ENCODE measurements at regions not wholly inside any gene's neighbourhood (a gene's known extent, or its start where the extent isn't known, plus 50 kb on each side); places are given as distances from the start of the nearest gene placed in this dataset.

DNA sequence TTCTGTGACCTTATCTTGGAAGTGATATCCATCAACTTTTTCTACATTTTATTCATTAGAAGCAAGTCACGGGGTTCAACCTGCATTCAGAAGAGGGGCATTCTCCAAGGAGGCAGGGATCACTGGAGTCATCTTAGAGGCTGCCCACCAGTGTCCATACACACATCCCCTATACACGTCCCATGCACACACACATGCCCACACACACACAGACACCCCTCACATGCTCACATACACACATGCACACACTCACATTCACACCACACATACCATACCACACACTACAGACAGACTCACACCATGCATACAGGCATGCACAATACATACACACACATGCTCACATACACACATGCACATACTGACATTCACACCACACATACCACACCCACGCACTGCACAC lies 884.7 kb downstream of the TBC1D22A start:
- TF ChIP-seq, protein P1, sequence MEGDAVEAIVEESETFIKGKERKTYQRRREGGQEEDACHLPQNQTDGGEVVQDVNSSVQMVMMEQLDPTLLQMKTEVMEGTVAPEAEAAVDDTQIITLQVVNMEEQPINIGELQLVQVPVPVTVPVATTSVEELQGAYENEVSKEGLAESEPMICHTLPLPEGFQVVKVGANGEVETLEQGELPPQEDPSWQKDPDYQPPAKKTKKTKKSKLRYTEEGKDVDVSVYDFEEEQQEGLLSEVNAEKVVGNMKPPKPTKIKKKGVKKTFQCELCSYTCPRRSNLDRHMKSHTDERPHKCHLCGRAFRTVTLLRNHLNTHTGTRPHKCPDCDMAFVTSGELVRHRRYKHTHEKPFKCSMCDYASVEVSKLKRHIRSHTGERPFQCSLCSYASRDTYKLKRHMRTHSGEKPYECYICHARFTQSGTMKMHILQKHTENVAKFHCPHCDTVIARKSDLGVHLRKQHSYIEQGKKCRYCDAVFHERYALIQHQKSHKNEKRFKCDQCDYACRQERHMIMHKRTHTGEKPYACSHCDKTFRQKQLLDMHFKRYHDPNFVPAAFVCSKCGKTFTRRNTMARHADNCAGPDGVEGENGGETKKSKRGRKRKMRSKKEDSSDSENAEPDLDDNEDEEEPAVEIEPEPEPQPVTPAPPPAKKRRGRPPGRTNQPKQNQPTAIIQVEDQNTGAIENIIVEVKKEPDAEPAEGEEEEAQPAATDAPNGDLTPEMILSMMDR (conservative IDR thresholded peaks at IDR 0.05) = no peak
- Mint-ChIP-seq H3K4me3 (no peak overlapping the region), H3K9me3 (peaks cover 2% of the 10 kb centered on the region), H3K36me3 (ENCODE audit: low read depth) (no peaks in the 10 kb centered on the region), H3K4me1 (no peaks in the 10 kb centered on the region), H3K27ac (ENCODE audit: unreplicated experiment) (no peak overlapping the region), H3K27me3 (ENCODE audit: low read depth) (peaks cover 9% of the 10 kb centered on the region)
- no peak for DNase-seq (ENCODE audit: low read depth, low spot score)

DNA sequence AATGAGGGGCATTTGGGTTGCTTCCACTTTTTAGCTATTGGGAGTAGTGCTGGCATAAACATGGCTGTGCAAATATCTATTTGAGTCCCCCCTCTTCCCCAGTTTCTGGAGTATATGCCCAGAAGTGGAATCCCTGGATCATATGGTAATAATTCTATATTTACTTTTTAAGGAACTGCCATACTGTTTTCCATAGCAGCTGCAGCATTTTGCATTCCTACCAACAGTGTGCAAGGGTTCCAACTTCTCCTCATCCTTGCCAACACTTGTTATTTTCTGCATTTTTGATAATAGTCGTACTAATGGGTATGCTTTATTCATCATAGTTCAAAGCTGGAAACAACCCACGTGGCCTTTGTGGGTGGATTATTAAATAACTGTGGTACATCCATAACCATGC lies 883.5 kb downstream of the TBC1D22A start:
- Mint-ChIP-seq H3K27me3 (ENCODE audit: low read depth) (peaks cover 7% of the 10 kb centered on the region), H3K27ac (ENCODE audit: unreplicated experiment) (no peak overlapping the region), H3K4me3 (no peak overlapping the region), H3K4me1 (no peaks in the 10 kb centered on the region), H3K9me3 (no peaks in the 10 kb centered on the region), H3K36me3 (ENCODE audit: low read depth) (no peaks in the 10 kb centered on the region)
- TF ChIP-seq, protein P1 (conservative IDR thresholded peaks at IDR 0.05) = no peak
- DNase-seq (ENCODE audit: low read depth, low spot score) = no peak

DNA sequence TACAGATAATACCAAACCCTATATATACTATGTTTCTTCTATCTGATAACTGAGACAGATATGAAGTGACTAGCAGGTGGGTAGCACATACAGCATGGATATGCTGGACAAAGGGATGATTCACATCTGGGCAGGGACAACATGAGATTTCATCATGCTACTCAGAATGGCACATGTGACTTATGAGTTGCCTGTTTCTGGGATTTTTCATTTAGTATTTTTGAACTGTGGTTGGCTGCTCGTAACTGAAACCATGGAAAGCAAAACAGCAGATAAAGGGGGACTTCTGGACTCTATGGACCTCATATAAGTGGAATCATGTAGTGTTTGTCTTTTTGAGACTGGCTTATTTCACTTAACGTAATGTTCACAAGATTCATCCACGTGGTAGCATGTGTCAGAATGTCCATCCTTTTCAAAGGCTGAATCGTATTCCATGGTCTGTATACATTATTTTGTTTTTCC lies 883.0 kb downstream of the TBC1D22A start:
- H3K36me3 Mint-ChIP-seq (ENCODE audit: low read depth) = no peaks in the 10 kb centered on the region
- peaks cover 7% of the 10 kb centered on the region for H3K27me3 Mint-ChIP-seq (ENCODE audit: low read depth)

DNA sequence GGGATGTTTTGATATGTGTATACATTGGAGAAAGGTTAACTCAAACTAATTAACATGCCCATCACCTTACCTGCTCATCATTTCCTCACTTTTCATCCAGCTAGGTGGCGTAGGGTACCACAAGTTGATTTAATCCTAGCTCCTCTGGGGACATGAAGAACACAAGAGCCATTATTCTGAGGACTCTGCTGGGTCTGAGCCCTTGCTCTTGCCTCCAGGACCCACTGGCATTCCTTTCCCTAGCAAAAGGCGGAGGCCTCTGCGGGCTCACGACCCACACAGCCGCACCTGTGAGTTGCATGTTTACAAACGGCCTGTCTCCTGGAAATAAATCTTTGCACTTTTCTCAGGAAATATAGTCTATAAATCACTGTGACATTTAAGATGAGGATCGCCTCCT lies 871.9 kb downstream of the TBC1D22A start:
- Mint-ChIP-seq H3K36me3 (ENCODE audit: low read depth) (no peaks in the 10 kb centered on the region), H3K27me3 (ENCODE audit: low read depth) (peaks cover 16% of the 10 kb centered on the region), H3K9me3 (peaks cover 7% of the 10 kb centered on the region), H3K27ac (ENCODE audit: unreplicated experiment) (no peak overlapping the region), H3K4me3 (no peak overlapping the region), H3K4me1 (no peaks in the 10 kb centered on the region)
- no peak for DNase-seq (ENCODE audit: low read depth, low spot score)
- TF ChIP-seq, protein P1 (conservative IDR thresholded peaks at IDR 0.05) = no peak

More for the DNA sequence above, 883.0 kb downstream of the TBC1D22A start:
- H3K27ac Mint-ChIP-seq (ENCODE audit: unreplicated experiment) = no peak overlapping the region
- no peaks in the 10 kb centered on the region for H3K9me3 Mint-ChIP-seq
- H3K4me1 Mint-ChIP-seq = no peaks in the 10 kb centered on the region
- DNase-seq (ENCODE audit: low read depth, low spot score) = no peak
- H3K4me3 Mint-ChIP-seq = no peak overlapping the region
- TF ChIP-seq, protein P1 (conservative IDR thresholded peaks at IDR 0.05) = no peak

DNA sequence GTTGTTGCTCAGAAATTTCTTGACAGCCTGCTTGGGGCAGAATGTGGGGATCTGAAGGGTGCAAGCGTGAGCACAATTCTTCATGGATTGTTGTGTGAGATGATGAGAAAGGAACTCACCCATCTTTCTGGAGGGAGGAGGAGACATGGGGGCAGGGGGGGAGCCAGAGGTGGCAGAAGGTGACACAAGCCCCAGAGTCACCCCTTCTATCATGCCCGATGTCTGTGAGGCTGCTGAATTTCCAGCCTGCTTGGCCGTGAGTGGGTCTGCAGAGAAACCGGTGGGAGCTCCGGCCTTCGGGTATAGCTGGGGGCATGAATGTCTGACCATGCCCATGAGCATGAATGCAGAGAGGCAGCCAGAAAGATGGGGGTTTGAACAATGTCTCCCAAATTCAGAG lies 870.7 kb downstream of the TBC1D22A start:
- Mint-ChIP-seq H3K9me3 (peaks cover 3% of the 10 kb centered on the region), H3K27me3 (ENCODE audit: low read depth) (peaks cover 16% of the 10 kb centered on the region), H3K4me1 (no peaks in the 10 kb centered on the region), H3K27ac (ENCODE audit: unreplicated experiment) (no peak overlapping the region), H3K36me3 (ENCODE audit: low read depth) (no peaks in the 10 kb centered on the region), H3K4me3 (no peak overlapping the region)
- DNase-seq (ENCODE audit: low read depth, low spot score) = no peak
- TF ChIP-seq, protein P1 (conservative IDR thresholded peaks at IDR 0.05) = no peak

DNA sequence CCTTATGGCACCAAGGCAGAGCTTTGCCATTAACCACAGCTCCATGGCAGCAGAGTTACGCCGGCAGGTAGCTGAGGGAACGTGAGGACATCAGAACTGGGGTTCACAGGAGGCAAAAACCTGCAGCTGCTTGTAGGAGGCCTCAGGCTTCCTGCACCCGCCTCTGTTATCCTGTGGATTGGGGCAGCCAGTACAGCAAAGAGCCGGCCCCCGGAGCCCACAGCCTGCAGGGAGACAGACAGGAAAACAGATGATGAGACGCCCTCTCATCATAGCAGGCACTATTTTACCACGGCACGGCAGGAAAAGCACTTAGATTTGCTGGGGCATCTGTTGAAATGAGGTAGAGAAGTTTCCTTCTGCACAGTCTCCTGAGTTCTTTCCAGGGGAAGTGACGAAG lies 870.3 kb downstream of the TBC1D22A start:
- Mint-ChIP-seq H3K4me1 (no peaks in the 10 kb centered on the region), H3K9me3 (peaks cover 3% of the 10 kb centered on the region), H3K36me3 (ENCODE audit: low read depth) (no peaks in the 10 kb centered on the region), H3K27ac (ENCODE audit: unreplicated experiment) (no peak overlapping the region), H3K4me3 (no peak overlapping the region), H3K27me3 (ENCODE audit: low read depth) (peaks cover 16% of the 10 kb centered on the region)
- TF ChIP-seq, protein P1 (conservative IDR thresholded peaks at IDR 0.05) = no peak
- DNase-seq (ENCODE audit: low read depth, low spot score) = no peak

Data from neural crest cell (in vitro differentiated cells).